MG63 (cell line): ENCODE measurements at regions not wholly inside any gene's neighbourhood (a gene's known extent, or its start where the extent isn't known, plus 50 kb on each side); places are given as distances from the start of the nearest gene placed in this dataset.

Source experiments
- DNase-seq: peaks from one replicate; pipeline ENCODE4 v3.0.0-alpha.2; 2020
- H3K27me3 ChIP-seq: fragments of 250-450 bp; sonication (Bioruptor Pico); 2 replicates; pipeline ENCODE4 v1.5.1; 2020; ENCODE audit warnings: mild to moderate bottlenecking, moderate library complexity
- H3K36me3 ChIP-seq: fragments of 250-450 bp; sonication (Bioruptor Pico); 2 replicates; pipeline ENCODE4 v1.5.1; 2020; ENCODE audit warnings: mild to moderate bottlenecking, moderate library complexity
- H3K4me3 ChIP-seq: fragments of 250-450 bp; sonication (Bioruptor Pico); 2 replicates; pipeline ENCODE4 v1.5.1; 2020; ENCODE audit warnings: mild to moderate bottlenecking, moderate library complexity
- H3K9me3 ChIP-seq: fragments of 250-450 bp; sonication (Bioruptor Pico); 2 replicates; pipeline ENCODE4 v1.5.1; 2020; ENCODE audit warnings: mild to moderate bottlenecking, moderate library complexity

GRCh38 chr9:28799876-28800275 lies 1226.6 kb upstream of the C9orf72 start:
- H3K36me3 ChIP-seq = no peaks in the 10 kb centered on the region
- no peak for DNase-seq
- H3K9me3 ChIP-seq = no peaks in the 10 kb centered on the region
- H3K4me3 ChIP-seq = no peak overlapping the region
- no peaks in the 10 kb centered on the region for H3K27me3 ChIP-seq

DNA sequence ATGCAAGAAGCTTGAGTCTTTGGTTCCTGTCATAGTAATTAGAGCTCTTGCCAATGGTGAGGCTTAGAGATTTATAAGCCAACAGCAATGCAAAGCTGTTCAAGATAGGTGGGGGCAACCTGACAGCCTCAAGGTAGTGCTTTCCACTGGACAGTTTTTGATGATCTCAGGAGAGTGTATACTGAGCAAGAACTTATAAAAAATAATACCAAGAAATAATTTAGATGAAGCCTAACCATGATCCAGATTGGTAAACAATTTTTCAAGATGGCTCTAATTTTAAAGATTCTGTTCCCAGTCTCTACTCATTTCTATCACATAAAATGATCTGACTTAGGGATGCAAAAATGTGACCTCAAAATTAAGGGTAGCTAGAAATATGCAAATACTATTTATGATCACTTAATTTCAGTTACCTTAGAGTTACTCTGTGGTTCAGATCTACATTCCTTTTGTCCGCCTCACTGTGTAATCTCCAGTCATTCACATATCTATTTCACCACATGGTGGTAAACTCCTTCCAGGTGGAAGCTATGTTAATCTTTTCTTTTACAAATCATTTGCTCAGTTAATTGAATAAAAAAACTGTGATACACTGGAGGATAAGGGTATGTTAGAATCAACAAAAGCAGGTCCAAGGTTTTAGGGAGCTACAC lies 1228.0 kb upstream of the C9orf72 start:
- H3K9me3 ChIP-seq = no peaks in the 10 kb centered on the region
- no peaks in the 10 kb centered on the region for H3K27me3 ChIP-seq
- no peak for DNase-seq
- no peak overlapping the region for H3K4me3 ChIP-seq
- H3K36me3 ChIP-seq = no peaks in the 10 kb centered on the region

DNA sequence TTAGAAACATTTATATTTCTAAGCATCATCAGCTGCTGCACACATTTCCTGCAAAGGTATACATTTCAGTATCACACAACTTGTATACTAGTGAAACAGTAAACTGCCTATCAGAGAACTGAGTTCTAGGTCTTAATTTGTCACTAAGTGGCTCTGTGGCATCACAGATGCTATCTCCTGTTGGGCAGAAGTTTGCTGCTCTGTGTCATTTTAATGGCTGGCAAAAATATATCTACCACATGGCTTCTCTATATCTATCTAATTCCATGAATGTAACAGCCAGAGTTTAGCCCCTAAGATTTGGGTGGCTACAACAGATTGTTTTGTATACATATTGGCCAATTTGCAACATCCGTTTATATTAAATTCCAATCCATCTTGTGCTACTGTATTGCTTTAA lies 1231.9 kb upstream of the C9orf72 start:
- Histone ChIP-seq H3K4me3 (no peak overlapping the region), H3K9me3 (no peaks in the 10 kb centered on the region), H3K36me3 (no peaks in the 10 kb centered on the region), H3K27me3 (no peaks in the 10 kb centered on the region)
- no peak for DNase-seq

GRCh38 chr9:28808042-28808441 lies 1234.8 kb upstream of the C9orf72 start:
- Histone ChIP-seq H3K4me3 (no peak overlapping the region), H3K27me3 (no peaks in the 10 kb centered on the region), H3K9me3 (no peaks in the 10 kb centered on the region), H3K36me3 (no peaks in the 10 kb centered on the region)
- DNase-seq = no peak

GRCh38 chr9:28810388-28811075 lies 1237.3 kb upstream of the C9orf72 start:
- H3K9me3 ChIP-seq = no peaks in the 10 kb centered on the region
- H3K27me3 ChIP-seq = no peaks in the 10 kb centered on the region
- H3K4me3 ChIP-seq = no peak overlapping the region
- no peaks in the 10 kb centered on the region for H3K36me3 ChIP-seq
- DNase-seq = no peak

GRCh38 chr9:28820741-28821140 lies 1247.5 kb upstream of the C9orf72 start:
- H3K36me3 ChIP-seq = no peaks in the 10 kb centered on the region
- no peaks in the 10 kb centered on the region for H3K9me3 ChIP-seq
- no peaks in the 10 kb centered on the region for H3K27me3 ChIP-seq
- no peak overlapping the region for H3K4me3 ChIP-seq
- DNase-seq = no peak

DNA sequence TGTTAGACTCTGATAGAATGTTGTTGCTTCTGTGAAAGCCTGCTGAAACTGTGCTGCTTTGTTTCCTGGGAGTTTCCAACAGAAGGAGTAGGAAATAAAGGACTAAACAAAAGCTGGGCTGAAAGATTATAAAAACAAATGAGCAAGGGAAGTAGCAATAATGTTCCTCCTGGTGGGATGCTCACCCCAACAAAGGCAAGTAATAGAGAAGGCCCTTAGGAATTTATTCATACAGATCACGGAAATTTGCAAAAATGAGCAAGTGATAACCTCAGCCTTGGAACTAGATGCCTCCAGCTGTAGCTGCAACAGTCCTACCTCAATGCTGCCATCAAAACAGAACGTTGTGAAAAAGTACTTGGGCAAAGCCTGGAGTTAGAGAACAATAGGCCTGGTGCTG lies 1248.0 kb upstream of the C9orf72 start:
- H3K27me3 ChIP-seq = no peaks in the 10 kb centered on the region
- no peak overlapping the region for H3K4me3 ChIP-seq
- no peak for DNase-seq
- no peaks in the 10 kb centered on the region for H3K36me3 ChIP-seq
- no peaks in the 10 kb centered on the region for H3K9me3 ChIP-seq

- Histone ChIP-seq H3K4me3 (no peak overlapping the region), H3K27me3 (no peaks in the 10 kb centered on the region), H3K36me3 (no peaks in the 10 kb centered on the region), H3K9me3 (no peaks in the 10 kb centered on the region)
- DNase-seq = no peak
Observed at GRCh38 chr9:28824432-28824963, 1251.2 kb upstream of the C9orf72 start.

DNA sequence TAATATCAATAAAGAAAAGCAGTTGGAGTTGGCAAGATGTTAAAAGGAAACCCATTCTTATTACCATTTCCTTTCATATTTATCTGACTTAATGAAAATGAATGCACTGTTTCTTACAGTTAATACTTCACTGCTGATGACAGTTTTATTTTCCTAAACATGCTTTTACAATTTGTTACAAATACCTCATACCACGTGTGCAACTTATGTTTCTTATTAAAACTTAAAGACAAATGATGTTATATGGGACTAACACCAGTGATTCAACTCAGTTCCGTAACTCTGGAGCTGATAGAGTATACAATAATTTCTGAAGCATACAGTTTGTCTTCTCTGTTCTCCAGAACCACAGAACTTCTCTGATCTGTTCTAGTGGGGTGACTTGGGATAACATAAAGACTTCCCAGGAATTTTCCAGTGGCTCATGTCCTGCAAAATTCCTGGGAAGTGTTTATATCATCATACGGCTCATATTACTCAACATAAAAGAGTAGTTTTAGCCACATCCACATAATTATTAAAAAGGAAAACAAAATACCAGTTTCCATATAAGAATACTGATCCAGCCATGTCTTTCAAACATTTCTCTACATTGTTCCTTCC lies 1259.0 kb upstream of the C9orf72 start:
- no peak for DNase-seq
- Histone ChIP-seq H3K27me3 (no peaks in the 10 kb centered on the region), H3K4me3 (no peak overlapping the region), H3K9me3 (no peaks in the 10 kb centered on the region), H3K36me3 (no peaks in the 10 kb centered on the region)

GRCh38 chr9:28834156-28834555 lies 1260.9 kb upstream of the C9orf72 start:
- Histone ChIP-seq H3K4me3 (no peak overlapping the region), H3K9me3 (no peaks in the 10 kb centered on the region), H3K36me3 (no peaks in the 10 kb centered on the region), H3K27me3 (no peaks in the 10 kb centered on the region)
- no peak for DNase-seq

GRCh38 chr9:28839778-28840430 lies 1266.6 kb upstream of the C9orf72 start:
- no peak overlapping the region for H3K4me3 ChIP-seq
- DNase-seq = no peak

GRCh38 chr9:28841775-28842174 lies 1268.5 kb upstream of the C9orf72 start:
- no peaks in the 10 kb centered on the region for H3K36me3 ChIP-seq
- H3K4me3 ChIP-seq = no peak overlapping the region
- DNase-seq = no peak
- no peaks in the 10 kb centered on the region for H3K27me3 ChIP-seq
- H3K9me3 ChIP-seq = no peaks in the 10 kb centered on the region

More at GRCh38 chr9:28839778-28840430, 1266.6 kb upstream of the C9orf72 start:
- H3K27me3 ChIP-seq = no peaks in the 10 kb centered on the region
- no peaks in the 10 kb centered on the region for H3K9me3 ChIP-seq
- no peaks in the 10 kb centered on the region for H3K36me3 ChIP-seq

GRCh38 chr9:28847331-28847730 lies 1274.0 kb upstream of the C9orf72 start:
- no peak overlapping the region for H3K4me3 ChIP-seq
- no peaks in the 10 kb centered on the region for H3K9me3 ChIP-seq
- H3K27me3 ChIP-seq = no peaks in the 10 kb centered on the region
- no peaks in the 10 kb centered on the region for H3K36me3 ChIP-seq
- DNase-seq = no peak

- no peaks in the 10 kb centered on the region for H3K9me3 ChIP-seq
- H3K4me3 ChIP-seq = no peak overlapping the region
- no peaks in the 10 kb centered on the region for H3K27me3 ChIP-seq
Observed at GRCh38 chr9:28848671-28849070, 1275.4 kb upstream of the C9orf72 start.

GRCh38 chr9:28853477-28853876 lies 1280.2 kb upstream of the C9orf72 start:
- no peak overlapping the region for H3K4me3 ChIP-seq
- H3K27me3 ChIP-seq = no peaks in the 10 kb centered on the region
- H3K9me3 ChIP-seq = no peaks in the 10 kb centered on the region
- no peak for DNase-seq
- H3K36me3 ChIP-seq = no peaks in the 10 kb centered on the region

More at GRCh38 chr9:28848671-28849070, 1275.4 kb upstream of the C9orf72 start:
- DNase-seq = no peak
- H3K36me3 ChIP-seq = no peaks in the 10 kb centered on the region

DNA sequence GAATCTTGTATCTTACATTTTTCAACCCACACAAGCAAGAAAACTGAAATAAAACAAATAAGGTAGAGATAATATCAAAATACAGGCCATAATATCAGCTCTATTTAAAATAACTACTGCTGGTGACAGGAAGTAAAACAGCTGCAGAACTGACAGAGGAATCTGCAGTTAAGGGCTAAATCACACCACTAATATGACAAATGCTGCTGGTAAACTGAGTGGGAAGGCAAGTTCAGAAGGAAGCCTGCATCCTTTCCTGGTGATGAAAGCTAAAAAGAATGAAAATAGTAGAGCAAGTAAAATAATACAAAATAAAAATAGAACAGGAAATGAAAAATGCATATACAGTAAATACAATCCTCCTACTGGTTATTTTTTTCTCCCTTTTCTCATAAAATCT lies 1293.7 kb upstream of the C9orf72 start:
- no peak for DNase-seq
- Histone ChIP-seq H3K36me3 (no peaks in the 10 kb centered on the region), H3K9me3 (no peaks in the 10 kb centered on the region), H3K4me3 (no peak overlapping the region), H3K27me3 (no peaks in the 10 kb centered on the region)
